NT2/D1 (cell line): ENCODE measurements at regions not wholly inside any gene's neighbourhood (a gene's known extent, or its start where the extent isn't known, plus 50 kb on each side); places are given as distances from the start of the nearest gene placed in this dataset.
"Not testable (repeated sequence)": the region's sequence is repeated elsewhere in the genome, so short reads cannot be mapped to it uniquely, and the experiment has no call there.

Source experiments
- DNase-seq: peaks from one replicate; pipeline ENCODE4 v3.0.0-alpha.2; 2011; ENCODE audit warnings: low read depth, low spot score
- H3K27me3 ChIP-seq: 2 replicates; pipeline ENCODE4 v1.6.0; 2011; ENCODE audit warnings: mild to moderate bottlenecking; ENCODE audit not compliant: insufficient read length, insufficient read depth
- H3K36me3 ChIP-seq: 2 replicates; pipeline ENCODE4 v1.6.1; 2011; ENCODE audit warnings: mild to moderate bottlenecking, low read length, mixed read lengths; ENCODE audit not compliant: insufficient read depth, insufficient read length
- H3K4me1 ChIP-seq: 2 replicates; pipeline ENCODE4 v1.5.1; 2011; ENCODE audit not compliant: insufficient read depth, insufficient read length
- H3K4me3 ChIP-seq: 2 replicates; pipeline ENCODE4 v1.5.1; 2011; ENCODE audit warnings: low read depth; ENCODE audit not compliant: insufficient read length
- H3K9ac ChIP-seq: 2 replicates; pipeline ENCODE4 v1.6.0; 2011; ENCODE audit warnings: low read depth; ENCODE audit not compliant: insufficient read length
- H3K9me3 ChIP-seq: 2 replicates; pipeline ENCODE4 v1.5.1; 2011; ENCODE audit warnings: mild to moderate bottlenecking, low read length; ENCODE audit not compliant: insufficient read depth
- SUZ12 ChIP-seq: IDR thresholded peaks from 2 replicates; pipeline ENCODE4 v1.6.1; 2011; ENCODE audit not compliant: insufficient read length, insufficient read depth; ENCODE audit errors: extremely low read depth
- YY1 ChIP-seq: IDR thresholded peaks from 2 replicates; pipeline ENCODE4 v1.6.1; 2011; ENCODE audit not compliant: insufficient read length, insufficient read depth
- ZNF274 ChIP-seq: IDR thresholded peaks from 2 replicates; pipeline ENCODE4 v1.6.1; 2011; ENCODE audit warnings: mild to moderate bottlenecking, low read depth, low read length

GRCh38 chrX:54615109-54615508 lies 85.1 kb downstream of the GNL3L start:
- Histone ChIP-seq H3K27me3 (no peaks in the 10 kb centered on the region), H3K9me3 (no peaks in the 10 kb centered on the region), H3K36me3 (no peaks in the 10 kb centered on the region), H3K4me3 (no peak overlapping the region), H3K4me1 (no peaks in the 10 kb centered on the region), H3K9ac (no peak overlapping the region)
- no peak for DNase-seq
- TF ChIP-seq YY1, result no peak
- no peak for TF ChIP-seq SUZ12
- no peak for TF ChIP-seq ZNF274

DNA sequence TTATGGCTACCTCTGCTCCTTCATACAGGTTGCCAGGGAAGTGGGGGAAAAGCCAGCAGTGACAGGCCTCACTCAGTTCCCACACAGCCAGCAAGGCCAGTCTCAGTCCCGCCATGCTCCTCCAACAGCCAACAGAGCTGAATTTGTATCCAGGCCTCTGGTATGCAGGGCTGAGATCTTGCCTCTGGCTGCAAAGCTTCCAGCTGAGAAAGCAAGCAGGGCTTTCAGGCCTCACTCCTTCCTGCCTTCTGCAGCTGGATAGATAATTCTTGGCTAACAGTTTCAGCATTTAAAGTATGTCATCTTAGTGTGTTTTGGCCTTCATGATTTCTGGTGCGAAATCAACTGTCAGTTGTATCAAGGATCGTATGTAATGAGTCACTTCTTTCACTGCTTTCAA lies 103.6 kb downstream of the GNL3L start:
- TF ChIP-seq YY1 (no peak), SUZ12 (no peak), ZNF274 (no peak)
- H3K4me3 ChIP-seq, result no peak overlapping the region
- no peak overlapping the region for H3K9ac ChIP-seq
- peak; percentile 40 for DNase-seq
- no peaks in the 10 kb centered on the region for H3K9me3 ChIP-seq
- no peaks in the 10 kb centered on the region for H3K27me3 ChIP-seq
- H3K4me1 ChIP-seq, result peaks cover 3% of the 10 kb centered on the region
- H3K36me3 ChIP-seq, result no peaks in the 10 kb centered on the region

DNA sequence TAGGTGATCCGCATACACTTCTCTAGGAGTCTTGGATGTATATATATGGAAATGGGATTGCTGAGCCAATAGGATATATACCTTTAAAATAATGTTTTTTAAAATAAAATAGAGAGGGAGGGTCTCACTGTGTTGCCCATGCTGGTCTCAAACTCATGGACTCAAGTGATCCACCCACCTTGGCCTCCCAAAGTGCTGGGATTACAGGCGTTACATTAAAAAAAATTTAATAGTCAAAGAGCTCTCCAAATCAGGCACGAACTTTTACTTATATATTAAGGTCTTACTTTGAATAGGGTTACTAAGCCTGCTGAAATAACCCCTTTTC lies 109.0 kb downstream of the GNL3L start:
- no peak for DNase-seq
- Histone ChIP-seq H3K9ac (peak overlapping the region; percentile 12), H3K9me3 (no peaks in the 10 kb centered on the region), H3K27me3 (no peaks in the 10 kb centered on the region), H3K36me3 (no peaks in the 10 kb centered on the region), H3K4me3 (peak overlapping the region; percentile 19), H3K4me1 (no peaks in the 10 kb centered on the region)
- TF ChIP-seq YY1, result no peak
- TF ChIP-seq SUZ12, result no peak
- no peak for TF ChIP-seq ZNF274

DNA sequence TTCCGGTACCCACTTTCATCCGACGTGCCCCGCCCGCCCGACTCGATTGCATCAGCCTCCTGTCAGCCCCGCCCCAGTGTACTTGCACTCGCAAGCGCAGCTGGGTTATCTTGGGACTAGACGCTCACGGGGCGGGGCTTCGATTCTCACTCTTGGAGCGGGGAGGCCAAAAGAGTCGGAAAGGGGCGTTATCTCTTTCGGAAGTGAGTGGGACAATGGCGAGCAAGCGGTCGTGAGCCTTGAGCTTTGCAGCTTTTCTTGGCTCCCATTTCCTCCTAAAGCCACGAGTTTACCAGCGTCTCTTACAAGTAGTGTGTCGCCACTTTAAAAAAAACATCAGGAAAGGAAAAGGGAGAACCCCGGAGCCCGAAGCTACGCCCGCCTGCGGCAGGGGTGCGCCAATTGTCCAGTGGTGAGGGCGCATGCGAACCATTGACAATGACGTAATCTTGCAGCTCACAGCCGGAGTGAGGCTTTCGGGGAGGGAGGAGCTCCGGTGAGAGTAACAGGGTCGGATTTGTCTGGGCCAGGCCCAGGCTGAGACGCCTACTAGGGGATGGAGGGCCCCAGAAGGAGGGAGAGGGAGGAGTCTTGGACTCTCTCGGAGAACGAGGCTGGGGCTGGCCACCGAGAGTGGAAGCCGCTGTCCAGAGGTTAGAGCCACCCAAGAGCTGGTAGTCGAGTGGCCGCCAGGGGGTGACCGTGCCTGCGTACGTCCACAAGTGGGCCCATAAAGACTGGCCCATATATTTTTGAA lies 109.5 kb downstream of the GNL3L start:
- Histone ChIP-seq H3K27me3 (no peaks in the 10 kb centered on the region), H3K9me3 (no peaks in the 10 kb centered on the region), H3K4me1 (no peaks in the 10 kb centered on the region), H3K9ac (peak overlapping the region; percentile 85), H3K36me3 (no peaks in the 10 kb centered on the region), H3K4me3 (peak overlapping the region; percentile 66)
- peak; percentile 93 for DNase-seq
- TF ChIP-seq YY1 (no peak), ZNF274 (no peak), SUZ12 (no peak)

DNA sequence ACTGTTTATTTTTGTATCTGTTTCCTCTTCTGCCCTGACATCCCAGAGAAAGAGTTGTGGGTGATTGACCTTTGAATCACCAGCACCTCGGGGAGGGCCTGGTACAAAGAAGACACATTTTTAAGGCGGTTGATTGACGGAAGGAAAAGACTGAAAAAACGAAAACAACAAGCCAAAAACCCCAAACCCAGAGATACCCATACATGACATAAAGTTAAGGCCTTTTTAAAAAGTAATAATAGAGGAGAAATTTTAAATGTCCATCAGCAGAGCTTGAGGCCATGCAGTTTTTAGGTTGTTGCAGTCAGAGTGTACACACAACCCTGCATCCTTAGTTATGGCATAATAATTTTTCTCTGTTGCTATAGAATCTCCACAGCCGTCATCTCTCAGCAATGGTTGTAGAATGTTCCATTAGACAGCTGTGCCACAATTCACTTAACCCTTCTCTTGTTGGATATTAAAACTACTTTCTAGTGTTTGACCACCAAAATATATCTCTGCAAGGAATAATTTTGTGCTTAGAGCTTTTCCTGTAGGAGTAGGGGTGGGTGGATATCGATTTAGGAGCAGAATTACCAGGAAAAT lies 110.2 kb downstream of the GNL3L start:
- Histone ChIP-seq H3K9me3 (no peaks in the 10 kb centered on the region), H3K27me3 (no peaks in the 10 kb centered on the region), H3K4me1 (no peaks in the 10 kb centered on the region), H3K36me3 (no peaks in the 10 kb centered on the region), H3K9ac (peak overlapping the region; percentile 47), H3K4me3 (peak overlapping the region; percentile 66)
- no peak for TF ChIP-seq YY1
- TF ChIP-seq SUZ12, result no peak
- no peak for TF ChIP-seq ZNF274
- DNase-seq, result no peak

- Histone ChIP-seq H3K9me3 (no peaks in the 10 kb centered on the region), H3K9ac (no peak overlapping the region), H3K27me3 (no peaks in the 10 kb centered on the region), H3K4me3 (peak overlapping the region; percentile 66), H3K4me1 (no peaks in the 10 kb centered on the region), H3K36me3 (no peaks in the 10 kb centered on the region)
- TF ChIP-seq SUZ12, result no peak
- no peak for TF ChIP-seq YY1
- no peak for TF ChIP-seq ZNF274
- no peak for DNase-seq
Measured at GRCh38 chrX:54640736-54641135, 110.7 kb downstream of the GNL3L start.

DNA sequence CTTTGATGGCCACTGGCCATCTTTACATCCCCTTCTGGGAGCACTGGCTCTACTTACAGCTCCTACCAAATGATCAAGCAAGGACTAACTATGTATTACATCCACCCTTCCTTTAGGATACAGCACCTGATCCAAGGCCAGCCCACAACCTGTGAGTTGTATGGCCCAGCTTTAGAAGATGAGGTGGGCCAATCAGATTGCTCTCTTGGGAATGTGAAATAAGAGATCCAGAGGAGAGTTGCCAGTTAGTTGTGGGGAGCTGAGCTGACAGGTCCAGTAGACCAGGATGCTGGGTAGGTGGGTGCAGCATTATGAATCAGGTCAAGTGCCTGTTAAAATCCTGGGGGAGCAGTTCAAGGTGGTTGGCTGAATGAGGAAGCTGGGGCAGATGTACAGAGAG lies 111.5 kb downstream of the GNL3L start:
- Histone ChIP-seq H3K4me1 (no peaks in the 10 kb centered on the region), H3K27me3 (no peaks in the 10 kb centered on the region), H3K9ac (no peak overlapping the region), H3K4me3 (no peak overlapping the region), H3K9me3 (no peaks in the 10 kb centered on the region), H3K36me3 (no peaks in the 10 kb centered on the region)
- no peak for TF ChIP-seq SUZ12
- no peak for TF ChIP-seq ZNF274
- TF ChIP-seq YY1, result no peak
- DNase-seq, result no peak

GRCh38 chrX:54647607-54648006 lies 117.6 kb downstream of the GNL3L start:
- not testable (repeated sequence) for H3K9ac ChIP-seq, DNase-seq, H3K36me3 ChIP-seq, H3K4me3 ChIP-seq, H3K9me3 ChIP-seq, H3K27me3 ChIP-seq, H3K4me1 ChIP-seq
